IPS-NIHi7 (cell line): ENCODE measurements at regions not wholly inside any gene's neighbourhood (a gene's known extent, or its start where the extent isn't known, plus 50 kb on each side); places are given as distances from the start of the nearest gene placed in this dataset.
"Not testable (repeated sequence)": the region's sequence is repeated elsewhere in the genome, so short reads cannot be mapped to it uniquely, and the experiment has no call there.

Experiments
- DNase-seq: peaks from one replicate; pipeline ENCODE4 v3.0.0; 2012; ENCODE audit warnings: mixed read lengths; ENCODE audit errors: extremely low spot score

- no peak for DNase-seq
These were observed 122.3 kb downstream of the TLR5 start for GRCh38 chr1:223020770-223021169.

DNA sequence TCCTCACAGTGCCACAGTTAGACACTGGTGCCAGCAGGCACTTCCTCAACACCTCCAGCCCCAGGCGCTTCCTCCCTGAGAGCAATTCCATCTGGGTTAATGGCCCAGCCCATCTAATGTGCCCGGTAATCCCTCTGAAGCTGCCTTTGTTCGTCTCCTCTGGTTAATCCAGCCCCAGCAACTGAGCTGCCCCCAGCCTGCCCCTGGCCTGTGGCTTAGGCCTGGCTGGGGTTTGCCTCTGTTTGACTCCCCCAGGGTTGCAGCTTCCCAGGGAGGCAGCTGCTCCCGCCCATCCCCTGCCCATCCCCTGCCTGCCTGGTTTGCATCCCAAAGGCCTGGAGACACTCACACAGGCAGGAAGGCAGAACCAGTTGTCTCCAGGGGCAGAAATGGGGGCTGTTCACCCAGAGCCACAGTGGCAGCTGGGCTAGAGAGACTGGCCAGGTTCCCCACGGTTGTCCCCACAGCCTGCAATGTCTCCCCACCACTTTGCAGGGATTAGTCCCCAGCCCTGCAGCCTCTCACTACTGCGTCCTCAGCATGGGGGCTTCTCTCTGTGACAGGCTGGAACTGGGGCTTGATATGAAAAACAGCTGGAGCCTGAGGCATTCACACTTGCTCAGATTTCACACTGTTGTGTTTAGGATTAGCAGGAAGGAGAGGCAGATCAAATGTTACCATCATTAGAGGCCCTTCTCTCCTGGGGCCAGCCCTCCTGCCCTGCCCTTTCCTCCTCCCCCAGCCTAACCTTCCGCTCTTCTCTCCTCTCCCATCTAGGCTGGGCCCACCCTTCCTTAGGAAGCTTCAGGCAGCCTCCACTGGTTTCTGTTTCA lies 120.2 kb downstream of the TLR5 start:
- peak; percentile 63 for DNase-seq

DNA sequence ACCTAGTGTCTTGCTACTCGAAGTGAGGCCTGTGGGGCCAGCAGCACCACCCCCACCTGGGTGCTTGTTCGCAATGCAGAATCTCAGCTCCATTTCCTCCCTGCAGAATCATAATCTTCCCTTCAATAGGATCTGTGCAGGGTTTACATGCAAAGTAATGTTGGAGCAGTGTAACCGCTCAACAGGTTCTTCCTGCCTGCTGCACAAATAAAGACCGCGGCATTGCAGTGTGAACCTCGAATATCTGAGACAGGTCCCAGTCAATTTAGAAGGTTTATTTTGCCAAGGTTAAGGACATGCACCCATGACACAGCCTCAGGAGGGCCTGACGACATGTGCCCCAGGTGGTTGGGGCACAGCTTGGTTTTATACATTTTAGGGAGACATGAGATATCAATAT lies 119.2 kb downstream of the TLR5 start:
- DNase-seq = no peak

- not testable (repeated sequence) for DNase-seq
These were observed 118.6 kb downstream of the TLR5 start for GRCh38 chr1:223024486-223024885.

- not testable (repeated sequence) for DNase-seq
These were observed 117.8 kb downstream of the TLR5 start for GRCh38 chr1:223025190-223025734.

DNA sequence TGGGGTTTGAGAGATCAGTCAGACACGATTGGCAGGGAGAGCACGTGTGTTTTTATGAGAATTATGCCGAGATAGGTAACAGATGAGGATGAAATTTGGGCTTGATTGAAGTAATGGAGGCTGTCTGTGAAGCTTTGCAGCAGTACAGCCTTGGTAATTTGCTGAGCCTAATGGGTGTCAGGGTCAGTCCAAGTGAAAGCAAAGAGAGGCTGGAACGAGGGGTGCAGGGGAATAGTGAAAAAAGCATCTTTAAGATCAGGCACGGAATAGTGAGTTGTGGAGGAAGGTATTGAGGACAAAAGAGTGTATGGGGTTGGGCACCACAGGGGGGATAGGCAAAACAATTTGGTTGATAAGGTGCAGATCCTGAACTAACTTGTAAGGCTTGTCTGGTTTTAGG lies 116.4 kb downstream of the TLR5 start:
- DNase-seq = not testable (repeated sequence)

GRCh38 chr1:223029985-223030769 lies 112.9 kb downstream of the TLR5 start:
- DNase-seq = peak; percentile 73

- DNase-seq = no peak
These were observed 112.1 kb downstream of the TLR5 start for GRCh38 chr1:223030871-223031400.

DNA sequence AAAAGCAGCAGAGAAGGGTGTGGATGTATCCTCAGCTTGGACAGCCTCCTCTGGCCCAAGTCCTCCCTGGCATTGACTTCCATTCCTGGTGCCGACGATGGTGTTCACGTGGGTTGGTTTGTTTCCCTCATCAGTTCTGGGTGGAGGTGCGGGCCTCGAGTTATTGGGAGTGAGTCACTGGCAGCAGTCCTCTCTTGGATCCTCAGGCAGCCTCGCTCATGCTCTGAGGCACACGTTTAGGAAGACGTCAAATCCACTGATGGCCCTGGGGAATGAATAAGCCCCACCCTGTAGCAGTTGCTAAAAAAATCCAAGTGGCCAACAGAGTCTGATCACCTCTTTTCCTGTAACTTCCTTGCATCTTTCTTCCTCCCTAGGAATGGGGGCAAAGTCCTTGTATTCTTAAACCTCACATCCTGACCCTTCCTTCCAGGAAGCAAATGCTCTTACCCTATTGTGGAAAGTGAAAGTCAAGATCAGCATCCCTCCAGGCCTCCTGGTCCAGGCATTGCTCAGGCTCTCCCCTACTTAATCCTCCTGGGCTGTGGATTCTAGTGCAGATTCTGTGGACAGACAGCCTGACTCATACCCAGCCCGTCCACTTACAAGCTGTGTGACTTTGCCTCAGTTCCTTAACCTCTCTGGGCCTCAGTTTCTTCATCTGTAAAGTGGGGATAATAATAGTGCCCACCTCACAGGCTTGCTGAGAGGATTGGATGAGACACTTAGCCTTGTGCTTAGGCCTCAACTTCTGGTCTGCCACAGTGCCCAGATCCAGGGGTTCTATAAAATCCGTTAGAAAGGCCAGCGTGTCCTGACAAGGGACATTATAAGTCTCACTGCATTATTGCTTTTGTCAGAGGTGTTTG lies 111.1 kb downstream of the TLR5 start:
- DNase-seq = no peak

DNA sequence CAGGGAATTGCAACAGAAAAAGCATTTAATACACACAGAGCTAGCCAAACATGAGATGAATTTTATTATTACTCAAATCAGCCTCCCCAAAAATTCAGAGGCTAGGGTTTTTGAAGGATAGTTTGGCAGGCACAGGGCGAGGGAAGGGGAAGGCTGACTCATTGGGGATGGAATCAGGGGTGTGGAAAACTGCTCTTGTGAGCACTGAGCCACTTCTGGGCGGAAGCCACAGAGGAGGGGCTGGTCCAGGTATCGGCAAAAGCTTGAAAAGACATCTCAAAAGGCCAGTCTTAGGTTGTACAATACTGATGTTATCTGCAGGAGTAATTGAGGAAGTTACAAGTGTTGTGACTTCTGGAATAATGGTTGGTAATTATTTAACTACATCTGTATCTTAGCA lies 109.4 kb downstream of the TLR5 start:
- DNase-seq = peak; percentile 13

- DNase-seq = no peak
These were observed 108.7 kb downstream of the TLR5 start for GRCh38 chr1:223034270-223034798.

- no peak for DNase-seq
These were observed 107.1 kb downstream of the TLR5 start for GRCh38 chr1:223035724-223036478.

DNA sequence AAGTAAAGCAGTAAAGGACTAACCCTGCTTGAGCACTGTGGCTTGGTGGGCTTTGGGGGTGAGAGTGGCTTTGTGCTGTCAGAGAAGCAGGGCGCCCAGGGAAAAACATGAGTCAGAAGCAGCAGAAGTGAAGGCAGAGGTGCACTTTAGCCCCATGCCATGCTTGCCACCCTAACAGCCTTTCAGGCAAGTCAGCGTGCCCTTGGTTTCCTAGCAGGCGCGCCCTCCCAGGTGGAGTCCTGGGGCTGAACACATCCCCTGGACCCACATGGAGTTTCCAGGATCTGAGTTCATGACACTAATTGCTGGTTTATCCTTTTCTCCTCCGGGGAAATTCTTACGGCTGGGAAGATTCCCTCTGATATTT lies 106.6 kb downstream of the TLR5 start:
- DNase-seq = no peak

DNA sequence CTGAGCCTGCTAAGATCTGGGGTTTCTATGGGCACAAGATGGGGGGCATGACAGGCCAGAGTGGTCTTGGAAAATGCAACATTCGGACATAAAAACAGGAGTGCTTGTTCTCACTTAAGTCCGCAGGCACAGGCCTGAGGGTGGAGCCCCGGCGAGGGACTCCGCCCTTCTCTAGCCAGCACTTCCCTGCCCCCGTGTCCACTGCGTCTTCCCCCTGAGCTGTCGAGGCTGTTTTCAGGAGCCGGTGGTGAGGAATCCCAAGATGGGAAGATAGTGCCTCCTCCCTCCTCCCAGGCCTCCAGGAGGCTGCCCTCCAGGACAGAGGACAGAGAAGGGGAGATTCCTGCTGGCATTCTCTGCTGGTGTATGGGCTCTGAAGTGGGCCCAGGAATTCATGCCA lies 105.2 kb downstream of the TLR5 start:
- DNase-seq = no peak

DNA sequence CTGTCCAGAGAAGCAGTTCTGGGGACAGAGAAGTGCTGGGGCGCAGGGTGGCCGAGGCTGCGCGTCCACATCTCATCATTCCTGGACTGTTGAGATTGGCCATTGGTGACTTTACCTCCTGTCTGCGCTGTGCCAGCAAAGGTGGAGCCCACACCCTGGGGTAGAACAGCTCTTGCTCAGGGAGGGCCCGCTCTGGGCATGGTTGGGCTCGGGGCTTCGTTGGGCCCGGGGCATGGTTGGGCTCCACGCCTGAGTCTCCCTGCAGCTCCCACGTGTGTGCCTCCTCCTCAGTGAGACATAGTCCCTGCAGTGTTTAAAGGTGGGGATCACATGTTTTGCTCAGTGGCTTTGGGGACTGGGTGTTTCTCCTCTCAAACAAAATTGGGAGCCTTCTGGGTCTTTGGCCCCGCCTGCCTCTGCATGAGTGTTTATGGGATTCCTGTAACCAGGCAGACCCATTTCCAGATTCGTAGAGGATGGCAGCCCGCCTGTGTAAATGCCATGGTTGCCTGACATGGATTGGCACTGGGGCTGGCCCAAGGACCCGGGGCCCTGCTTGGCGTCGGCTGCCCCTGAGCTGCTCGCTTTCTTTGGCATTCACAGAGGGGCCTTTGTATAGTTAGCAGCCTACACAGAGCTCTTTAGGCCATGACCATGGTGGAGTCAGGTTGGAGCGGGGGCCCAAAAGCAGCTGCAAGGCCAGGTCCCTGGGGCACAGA lies 104.6 kb downstream of the TLR5 start:
- DNase-seq = no peak

- peak; percentile 7 for DNase-seq
These were observed 103.1 kb downstream of the TLR5 start for GRCh38 chr1:223039990-223040389.

GRCh38 chr1:223041481-223041880 lies 101.6 kb downstream of the TLR5 start:
- peak; percentile 16 for DNase-seq

GRCh38 chr1:223045164-223045957 lies 97.7 kb downstream of the TLR5 start:
- no peak for DNase-seq

GRCh38 chr1:223046011-223046410 lies 97.0 kb downstream of the TLR5 start:
- DNase-seq = no peak
